HepG2 (cell line): ENCODE measurements at regions not wholly inside any gene's neighbourhood (a gene's known extent, or its start where the extent isn't known, plus 50 kb on each side); places are given as distances from the start of the nearest gene placed in this dataset.

Source experiments
- ADNP ChIP-seq: sonication (generic); formaldehyde crosslinking; IDR thresholded peaks from 2 replicates; pipeline ENCODE4 v1.4.0; 2020; ENCODE audit warnings: missing genetic modification reagents
- ESRRA ChIP-seq: sonication (generic); formaldehyde crosslinking; IDR thresholded peaks from 2 replicates; pipeline ENCODE4 v1.5.1; 2020; ENCODE audit warnings: mild to moderate bottlenecking, low read depth, missing genetic modification reagents
- ETS1 ChIP-seq: sonication (generic); formaldehyde crosslinking; IDR thresholded peaks from 2 replicates; pipeline ENCODE4 v1.4.0; 2020; ENCODE audit warnings: missing genetic modification reagents
- HMGXB3 ChIP-seq: sonication (generic); formaldehyde crosslinking; IDR thresholded peaks from 2 replicates; pipeline ENCODE4 v1.4.0; 2020; ENCODE audit warnings: missing genetic modification reagents, borderline replicate concordance
- PHF8 ChIP-seq: sonication (generic); formaldehyde crosslinking; IDR thresholded peaks from 2 replicates; pipeline ENCODE4 v1.5.0; 2020; ENCODE audit warnings: missing genetic modification reagents
- SRSF9 ChIP-seq: fragments of 200-400 bp; formaldehyde crosslinking; IDR thresholded peaks from 2 replicates; pipeline ENCODE4 v1.6.1; 2018; ENCODE audit warnings: borderline replicate concordance, mild to moderate bottlenecking, low read depth, low read length; ENCODE audit not compliant: insufficient read depth, poor library complexity, severe bottlenecking
- TBP ChIP-seq: sonication (generic); formaldehyde crosslinking; IDR thresholded peaks from 2 replicates; pipeline ENCODE4 v1.5.0; 2020; ENCODE audit warnings: missing genetic modification reagents
- ZIK1 ChIP-seq: sonication (generic); formaldehyde crosslinking; IDR thresholded peaks from 2 replicates; pipeline ENCODE4 v1.5.0; 2020; ENCODE audit warnings: mild to moderate bottlenecking, low read depth, missing genetic modification reagents, borderline replicate concordance
- ZNF510 ChIP-seq: sonication (generic); formaldehyde crosslinking; IDR thresholded peaks from 2 replicates; pipeline ENCODE4 v1.4.0; 2020; ENCODE audit warnings: low read depth, mild to moderate bottlenecking, missing genetic modification reagents
- ZSCAN9 ChIP-seq: IDR thresholded peaks from 2 replicates; pipeline ENCODE4 v1.6.1; 2016; ENCODE audit warnings: borderline replicate concordance

GRCh38 chr12:91643763-91644162 is 461.1 kb upstream of the DCN start (continued):
- no peak for TF ChIP-seq HMGXB3 (CRISPR knock-in tag)
- TF ChIP-seq ESRRA = no peak
- TF ChIP-seq ZNF510 (CRISPR knock-in tag) = no peak
- no peak for TF ChIP-seq ADNP (CRISPR knock-in tag)
- no peak for TF ChIP-seq ETS1 (CRISPR knock-in tag)
- TF ChIP-seq SRSF9 = no peak
- no peak for TF ChIP-seq PHF8 (CRISPR knock-in tag)
- TF ChIP-seq TBP (CRISPR knock-in tag) = no peak
- no peak for TF ChIP-seq ZIK1 (CRISPR knock-in tag)
- TF ChIP-seq ZSCAN9 (CRISPR knock-in tag) = no peak
